ENCODE measurements at regions not wholly inside any gene's neighbourhood (a gene's known extent, or its start where the extent isn't known, plus 50 kb on each side); places are given as distances from the start of the nearest gene placed in this dataset.

DNA sequence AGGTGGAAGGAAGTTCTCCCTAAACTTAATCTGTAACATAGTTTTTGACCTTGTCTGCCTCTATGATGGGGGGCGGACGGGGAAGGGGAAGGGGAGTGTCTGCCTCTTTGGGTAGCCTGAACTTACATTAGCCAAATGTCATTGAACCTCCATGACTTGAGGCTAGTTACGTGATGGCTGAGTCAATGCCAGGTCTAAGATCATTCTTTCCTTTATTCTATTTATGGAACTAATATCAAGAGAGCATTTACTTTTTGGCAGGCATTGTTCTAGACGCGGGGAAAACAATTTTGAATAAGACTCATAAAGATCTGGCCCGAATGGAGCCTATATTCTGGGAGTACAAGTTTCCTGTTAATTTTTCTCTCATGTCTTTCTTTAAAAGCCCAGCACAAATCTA is 340.7 kb upstream of the C2CD4B start:
- no peak for TF ChIP-seq RAD21 (IDR thresholded peaks at IDR 0.05; ENCODE audit: low read depth)
- no peak for TF ChIP-seq ZBTB7A (IDR thresholded peaks at IDR 0.05; ENCODE audit: low read depth)
- TF ChIP-seq EP300 (IDR thresholded peaks at IDR 0.05; ENCODE audit: borderline replicate concordance): no peak
- TF ChIP-seq NFIC (IDR thresholded peaks at IDR 0.05): no peak
- no peak for TF ChIP-seq CEBPB (IDR thresholded peaks at IDR 0.05)
- TF ChIP-seq, protein P1, sequence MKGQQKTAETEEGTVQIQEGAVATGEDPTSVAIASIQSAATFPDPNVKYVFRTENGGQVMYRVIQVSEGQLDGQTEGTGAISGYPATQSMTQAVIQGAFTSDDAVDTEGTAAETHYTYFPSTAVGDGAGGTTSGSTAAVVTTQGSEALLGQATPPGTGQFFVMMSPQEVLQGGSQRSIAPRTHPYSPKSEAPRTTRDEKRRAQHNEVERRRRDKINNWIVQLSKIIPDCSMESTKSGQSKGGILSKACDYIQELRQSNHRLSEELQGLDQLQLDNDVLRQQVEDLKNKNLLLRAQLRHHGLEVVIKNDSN (IDR thresholded peaks at IDR 0.05): no peak
- TF ChIP-seq TCF12 (IDR thresholded peaks at IDR 0.05; ENCODE audit: low read depth): no peak
- TF ChIP-seq, protein P2, sequence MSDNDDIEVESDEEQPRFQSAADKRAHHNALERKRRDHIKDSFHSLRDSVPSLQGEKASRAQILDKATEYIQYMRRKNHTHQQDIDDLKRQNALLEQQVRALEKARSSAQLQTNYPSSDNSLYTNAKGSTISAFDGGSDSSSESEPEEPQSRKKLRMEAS (IDR thresholded peaks at IDR 0.05): no peak
- TF ChIP-seq TEAD4 (IDR thresholded peaks at IDR 0.05): no peak
- no peak for TF ChIP-seq CREB1 (IDR thresholded peaks at IDR 0.05; ENCODE audit: low read depth)
- TF ChIP-seq FOXM1 (IDR thresholded peaks at IDR 0.05; ENCODE audit: borderline replicate concordance, low read depth): no peak
- no peak for TF ChIP-seq EGR1 (IDR thresholded peaks at IDR 0.05)

DNA sequence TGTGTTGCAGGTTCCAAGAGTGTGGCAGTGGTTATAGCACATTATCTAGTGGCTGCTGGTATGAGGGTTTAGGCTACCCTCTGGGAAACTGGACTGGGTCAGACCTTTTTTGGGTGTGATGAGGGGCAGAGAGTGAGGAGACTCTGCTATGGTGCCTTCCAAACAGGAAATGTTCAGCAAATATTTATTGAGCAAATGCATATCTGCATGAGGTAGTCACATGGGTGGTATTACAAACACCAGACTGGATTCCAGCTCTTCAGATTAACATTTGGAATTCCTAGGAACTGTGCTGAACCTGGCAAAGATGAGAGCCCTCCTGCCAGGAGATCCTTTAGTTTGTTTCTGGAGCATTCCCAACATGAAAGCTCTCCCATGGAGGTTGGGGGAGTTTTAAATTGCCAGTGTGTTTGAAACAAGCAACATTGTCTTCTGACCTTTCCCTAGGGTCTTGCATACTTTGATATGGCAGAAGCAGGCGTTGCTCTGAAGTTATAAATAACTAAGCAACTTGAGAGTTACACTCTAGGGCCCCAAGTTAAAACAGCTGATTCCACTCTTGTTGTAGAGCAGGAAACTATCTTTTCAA is 341.2 kb upstream of the C2CD4B start:
- TF ChIP-seq TCF12 (IDR thresholded peaks at IDR 0.05; ENCODE audit: low read depth) (no peak), FOXM1 (IDR thresholded peaks at IDR 0.05; ENCODE audit: borderline replicate concordance, low read depth) (no peak), ZBTB7A (IDR thresholded peaks at IDR 0.05; ENCODE audit: low read depth) (no peak), EP300 (IDR thresholded peaks at IDR 0.05; ENCODE audit: borderline replicate concordance) (no peak), TEAD4 (IDR thresholded peaks at IDR 0.05) (no peak), CREB1 (IDR thresholded peaks at IDR 0.05; ENCODE audit: low read depth) (no peak), CEBPB (IDR thresholded peaks at IDR 0.05) (no peak), EGR1 (IDR thresholded peaks at IDR 0.05) (no peak)
- TF ChIP-seq, protein P3, sequence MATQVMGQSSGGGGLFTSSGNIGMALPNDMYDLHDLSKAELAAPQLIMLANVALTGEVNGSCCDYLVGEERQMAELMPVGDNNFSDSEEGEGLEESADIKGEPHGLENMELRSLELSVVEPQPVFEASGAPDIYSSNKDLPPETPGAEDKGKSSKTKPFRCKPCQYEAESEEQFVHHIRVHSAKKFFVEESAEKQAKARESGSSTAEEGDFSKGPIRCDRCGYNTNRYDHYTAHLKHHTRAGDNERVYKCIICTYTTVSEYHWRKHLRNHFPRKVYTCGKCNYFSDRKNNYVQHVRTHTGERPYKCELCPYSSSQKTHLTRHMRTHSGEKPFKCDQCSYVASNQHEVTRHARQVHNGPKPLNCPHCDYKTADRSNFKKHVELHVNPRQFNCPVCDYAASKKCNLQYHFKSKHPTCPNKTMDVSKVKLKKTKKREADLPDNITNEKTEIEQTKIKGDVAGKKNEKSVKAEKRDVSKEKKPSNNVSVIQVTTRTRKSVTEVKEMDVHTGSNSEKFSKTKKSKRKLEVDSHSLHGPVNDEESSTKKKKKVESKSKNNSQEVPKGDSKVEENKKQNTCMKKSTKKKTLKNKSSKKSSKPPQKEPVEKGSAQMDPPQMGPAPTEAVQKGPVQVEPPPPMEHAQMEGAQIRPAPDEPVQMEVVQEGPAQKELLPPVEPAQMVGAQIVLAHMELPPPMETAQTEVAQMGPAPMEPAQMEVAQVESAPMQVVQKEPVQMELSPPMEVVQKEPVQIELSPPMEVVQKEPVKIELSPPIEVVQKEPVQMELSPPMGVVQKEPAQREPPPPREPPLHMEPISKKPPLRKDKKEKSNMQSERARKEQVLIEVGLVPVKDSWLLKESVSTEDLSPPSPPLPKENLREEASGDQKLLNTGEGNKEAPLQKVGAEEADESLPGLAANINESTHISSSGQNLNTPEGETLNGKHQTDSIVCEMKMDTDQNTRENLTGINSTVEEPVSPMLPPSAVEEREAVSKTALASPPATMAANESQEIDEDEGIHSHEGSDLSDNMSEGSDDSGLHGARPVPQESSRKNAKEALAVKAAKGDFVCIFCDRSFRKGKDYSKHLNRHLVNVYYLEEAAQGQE (IDR thresholded peaks at IDR 0.05; ENCODE audit: low read depth): no peak

DNA sequence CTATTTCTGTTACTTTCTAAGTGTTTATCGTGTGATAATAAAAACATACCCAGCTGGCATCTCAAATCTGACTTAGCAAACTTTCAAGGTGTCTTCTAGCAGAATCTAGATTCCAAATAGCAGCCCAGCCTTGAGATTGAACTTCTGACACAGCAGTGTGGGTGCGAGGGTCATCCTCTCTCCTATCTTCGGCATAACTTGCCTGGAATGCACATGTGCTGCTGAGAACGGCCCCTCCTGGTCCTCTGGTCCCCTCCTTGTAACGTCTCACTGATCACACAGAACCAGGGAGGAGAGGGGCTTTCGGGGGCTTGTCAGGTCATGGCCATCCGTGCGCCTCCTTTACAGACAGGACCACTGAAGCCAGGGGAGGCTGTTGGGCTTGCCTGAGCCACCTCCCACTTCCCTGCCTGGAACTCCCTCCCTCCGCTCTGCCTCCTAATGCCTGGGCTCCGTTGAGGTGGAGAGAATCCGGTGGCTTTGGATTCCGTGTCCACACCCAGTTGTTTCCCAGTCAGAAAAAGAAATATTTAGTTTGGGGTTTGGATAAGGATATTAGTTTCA is 344.4 kb upstream of the C2CD4B start:
- TF ChIP-seq, protein P2 (IDR thresholded peaks at IDR 0.05): no peak
- TF ChIP-seq TCF12 (IDR thresholded peaks at IDR 0.05; ENCODE audit: low read depth) (no peak), EP300 (IDR thresholded peaks at IDR 0.05; ENCODE audit: borderline replicate concordance) (no peak), FOXM1 (IDR thresholded peaks at IDR 0.05; ENCODE audit: borderline replicate concordance, low read depth) (no peak), TEAD4 (IDR thresholded peaks at IDR 0.05) (no peak), ZBTB7A (IDR thresholded peaks at IDR 0.05; ENCODE audit: low read depth) (no peak), YY1 (IDR thresholded peaks at IDR 0.05; ENCODE audit: low read depth) (no peak), CREB1 (IDR thresholded peaks at IDR 0.05; ENCODE audit: low read depth) (no peak), TAF1 (IDR thresholded peaks at IDR 0.05; ENCODE audit: low read depth) (no peak), RAD21 (IDR thresholded peaks at IDR 0.05; ENCODE audit: low read depth) (no peak), NFIC (IDR thresholded peaks at IDR 0.05) (no peak), EGR1 (IDR thresholded peaks at IDR 0.05) (no peak), CEBPB (IDR thresholded peaks at IDR 0.05) (no peak)
- TF ChIP-seq, protein P1 (IDR thresholded peaks at IDR 0.05): no peak
- TF ChIP-seq, protein P3 (IDR thresholded peaks at IDR 0.05; ENCODE audit: low read depth): no peak

DNA sequence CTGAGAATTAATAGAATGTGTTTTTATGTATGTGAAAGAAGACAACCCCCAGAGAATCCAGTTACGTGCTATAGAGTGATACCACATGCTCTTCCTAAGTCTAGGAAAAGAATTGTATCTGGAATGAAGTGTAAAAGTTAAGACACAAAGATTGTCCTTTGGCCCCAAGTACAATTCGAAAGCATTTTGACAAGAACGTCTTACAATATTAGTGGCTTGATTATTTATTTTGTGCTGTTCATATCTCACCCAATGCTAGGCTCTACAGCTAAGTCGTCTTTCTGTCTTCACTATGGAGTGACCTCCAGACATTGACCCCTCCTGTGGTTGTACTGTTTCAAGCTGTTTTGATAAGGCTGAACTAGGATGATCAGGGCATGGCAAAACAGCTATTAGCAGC is 345.7 kb upstream of the C2CD4B start:
- TF ChIP-seq, protein P3 (IDR thresholded peaks at IDR 0.05; ENCODE audit: low read depth): no peak
